ENCODE measurements at regions not wholly inside any gene's neighbourhood (a gene's known extent, or its start where the extent isn't known, plus 50 kb on each side); places are given as distances from the start of the nearest gene placed in this dataset.

GRCh38 chr1:214990619-214991018 lies 91.9 kb upstream of the KCNK2 start:
- TF ChIP-seq, protein P1, sequence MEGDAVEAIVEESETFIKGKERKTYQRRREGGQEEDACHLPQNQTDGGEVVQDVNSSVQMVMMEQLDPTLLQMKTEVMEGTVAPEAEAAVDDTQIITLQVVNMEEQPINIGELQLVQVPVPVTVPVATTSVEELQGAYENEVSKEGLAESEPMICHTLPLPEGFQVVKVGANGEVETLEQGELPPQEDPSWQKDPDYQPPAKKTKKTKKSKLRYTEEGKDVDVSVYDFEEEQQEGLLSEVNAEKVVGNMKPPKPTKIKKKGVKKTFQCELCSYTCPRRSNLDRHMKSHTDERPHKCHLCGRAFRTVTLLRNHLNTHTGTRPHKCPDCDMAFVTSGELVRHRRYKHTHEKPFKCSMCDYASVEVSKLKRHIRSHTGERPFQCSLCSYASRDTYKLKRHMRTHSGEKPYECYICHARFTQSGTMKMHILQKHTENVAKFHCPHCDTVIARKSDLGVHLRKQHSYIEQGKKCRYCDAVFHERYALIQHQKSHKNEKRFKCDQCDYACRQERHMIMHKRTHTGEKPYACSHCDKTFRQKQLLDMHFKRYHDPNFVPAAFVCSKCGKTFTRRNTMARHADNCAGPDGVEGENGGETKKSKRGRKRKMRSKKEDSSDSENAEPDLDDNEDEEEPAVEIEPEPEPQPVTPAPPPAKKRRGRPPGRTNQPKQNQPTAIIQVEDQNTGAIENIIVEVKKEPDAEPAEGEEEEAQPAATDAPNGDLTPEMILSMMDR (conservative IDR thresholded peaks at IDR 0.05; ENCODE audit: low read length): no peak
- TF ChIP-seq EZH2phosphoT487 (IDR thresholded peaks at IDR 0.05; ENCODE audit: borderline replicate concordance): no peak
